ENCODE measurements at regions not wholly inside any gene's neighbourhood (a gene's known extent, or its start where the extent isn't known, plus 50 kb on each side); places are given as distances from the start of the nearest gene placed in this dataset.

DNA sequence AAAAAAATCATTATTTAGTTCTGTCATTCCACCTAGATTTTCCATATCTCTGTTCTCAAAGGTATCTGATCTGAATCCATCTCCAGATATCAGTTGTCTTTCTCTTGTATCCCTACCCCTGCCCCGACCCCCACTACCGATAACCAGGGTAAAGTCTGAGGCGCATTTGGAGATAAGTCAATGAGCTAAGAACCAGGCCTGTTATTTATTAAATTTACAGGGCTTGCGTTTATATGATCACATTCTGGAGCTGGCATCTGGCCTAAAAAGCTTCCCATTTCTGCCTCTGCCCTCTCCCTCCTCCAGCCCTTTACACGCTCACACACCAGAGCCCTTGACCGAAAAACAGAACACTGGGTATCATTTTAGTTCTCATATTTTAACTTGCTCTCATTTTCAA, 144.7 kb downstream of the ALDH8A1 start:
- TF ChIP-seq CTCF (IDR thresholded peaks at IDR 0.05 in 8 of 11, conservative IDR thresholded peaks at IDR 0.05 in 3 of 11): no peak
- TF ChIP-seq POLR2A (IDR thresholded peaks at IDR 0.05): no peak

Data from spleen (tissue), 7 donors.